Peyer's patch (tissue), 4 donors: ENCODE measurements at regions not wholly inside any gene's neighbourhood (a gene's known extent, or its start where the extent isn't known, plus 50 kb on each side); places are given as distances from the start of the nearest gene placed in this dataset.
"Not testable (repeated sequence)": the region's sequence is repeated elsewhere in the genome, so short reads cannot be mapped to it uniquely, and the experiment has no call there.

Experiments
- DNase-seq, 3 donors: peaks; one replicate each; pipeline ENCODE4 v3.0.0-alpha.2; 2017 to 2019
- H3K27ac ChIP-seq, 4 donors: fragments of 200-600 bp; sonication (generic); one replicate each; pipeline ENCODE4 v1.5.1; 2016 to 2019
- H3K27me3 ChIP-seq, 2 donors: fragments of 200-600 bp; sonication (generic); one replicate each; pipeline ENCODE4 v1.5.1; 2019
- H3K36me3 ChIP-seq, 3 donors: fragments of 200-600 bp; sonication (generic); one replicate each; pipeline ENCODE4 v1.5.1; 2016 to 2019
- H3K4me1 ChIP-seq, 4 donors: fragments of 200-600 bp; sonication (generic); one replicate each; pipeline ENCODE4 v1.5.1; 2016 to 2019
- H3K4me3 ChIP-seq, 4 donors: fragments of 200-600 bp; sonication (generic); 1 replicate in 3 of 4; 2 replicates in 1 of 4; pipeline ENCODE4 v1.5.1; 2016 to 2019; ENCODE audit warnings: mild to moderate bottlenecking in 1 of 4
- H3K9me3 ChIP-seq, 4 donors: fragments of 200-600 bp; sonication (generic); one replicate each; pipeline ENCODE4 v1.5.1; 2016 to 2019; ENCODE audit warnings: mild to moderate bottlenecking in 1 of 4
- CTCF ChIP-seq, 6 experiments: fragments of 450-650 bp in 4 of 6; fragments of 200-600 bp in 2 of 6; sonication (generic) in 1 of 6; IDR thresholded peaks; one replicate each; pipeline ENCODE4 v1.5.1; 2017 to 2019; ENCODE audit warnings: antibody characterized with exemption in 6 of 6, mild to moderate bottlenecking in 3 of 6, moderate library complexity in 1 of 6
- POLR2A ChIP-seq, 2 donors: fragments of 450-650 bp; IDR thresholded peaks; one replicate each; pipeline ENCODE4 v1.5.1; 2017; ENCODE audit warnings: antibody characterized with exemption in 2 of 2, mild to moderate bottlenecking in 2 of 2, moderate library complexity in 2 of 2

GRCh38 chr5:163916376-163916775 lies 411.0 kb downstream of the MAT2B start:
- peaks cover 0 to 7% (median 0%) of the 10 kb centered on the region in 4 donors for H3K9me3 ChIP-seq
- peak overlapping the region; percentile 73 to 87 (median 82) for H3K27ac ChIP-seq
- TF ChIP-seq CTCF (IDR thresholded peaks at IDR 0.05) (no peak), POLR2A (IDR thresholded peaks at IDR 0.05) (no peak)
- H3K4me1 ChIP-seq = peaks cover 0 to 27% (median 0%) of the 10 kb centered on the region in 4 donors
- no peaks in the 10 kb centered on the region for H3K36me3 ChIP-seq
- no peaks in the 10 kb centered on the region for H3K27me3 ChIP-seq
- H3K4me3 ChIP-seq = no peak overlapping the region
- peak in 2 of 3 donors; percentile 64 to 74 for DNase-seq

GRCh38 chr5:163916861-163917260 lies 411.4 kb downstream of the MAT2B start:
- DNase-seq = no peak
- Histone ChIP-seq H3K4me3 (no peak overlapping the region), H3K4me1 (peaks cover 0 to 27% (median 0%) of the 10 kb centered on the region in 4 donors), H3K27ac (peak overlapping the region; percentile 73 to 87 (median 82)), H3K9me3 (peaks cover 0 to 7% (median 0%) of the 10 kb centered on the region in 4 donors), H3K36me3 (no peaks in the 10 kb centered on the region), H3K27me3 (no peaks in the 10 kb centered on the region)
- TF ChIP-seq CTCF (IDR thresholded peaks at IDR 0.05) (no peak), POLR2A (IDR thresholded peaks at IDR 0.05) (no peak)

GRCh38 chr5:163917747-163918146 lies 412.3 kb downstream of the MAT2B start:
- no peaks in the 10 kb centered on the region for H3K36me3 ChIP-seq
- H3K4me1 ChIP-seq = peaks cover 0 to 27% (median 0%) of the 10 kb centered on the region in 4 donors
- no peak overlapping the region for H3K4me3 ChIP-seq
- no peak for TF ChIP-seq POLR2A (IDR thresholded peaks at IDR 0.05)
- no peak for TF ChIP-seq CTCF (IDR thresholded peaks at IDR 0.05)
- H3K27me3 ChIP-seq = no peaks in the 10 kb centered on the region
- H3K27ac ChIP-seq = no peak overlapping the region
- H3K9me3 ChIP-seq = peaks cover 0 to 7% (median 0%) of the 10 kb centered on the region in 4 donors
- no peak for DNase-seq

- not testable (repeated sequence) for DNase-seq, H3K4me1 ChIP-seq, H3K4me3 ChIP-seq, H3K36me3 ChIP-seq, H3K9me3 ChIP-seq, H3K27ac ChIP-seq, H3K27me3 ChIP-seq
These were observed 429.6 kb downstream of the MAT2B start for GRCh38 chr5:163934990-163935389.

GRCh38 chr5:163938595-163938994 lies 433.2 kb downstream of the MAT2B start:
- no peak for DNase-seq
- TF ChIP-seq POLR2A (IDR thresholded peaks at IDR 0.05) (no peak), CTCF (IDR thresholded peaks at IDR 0.05) (no peak)
- H3K27me3 ChIP-seq = no peaks in the 10 kb centered on the region

GRCh38 chr5:163941079-163941478 lies 435.7 kb downstream of the MAT2B start:
- Histone ChIP-seq H3K36me3 (no peaks in the 10 kb centered on the region), H3K9me3 (no peaks in the 10 kb centered on the region), H3K27me3 (no peaks in the 10 kb centered on the region), H3K27ac (no peak overlapping the region), H3K4me1 (no peaks in the 10 kb centered on the region), H3K4me3 (no peak overlapping the region)
- TF ChIP-seq POLR2A (IDR thresholded peaks at IDR 0.05) (no peak), CTCF (IDR thresholded peaks at IDR 0.05) (no peak)
- DNase-seq = no peak

More at GRCh38 chr5:163938595-163938994, 433.2 kb downstream of the MAT2B start:
- Histone ChIP-seq H3K9me3 (no peaks in the 10 kb centered on the region), H3K4me1 (no peaks in the 10 kb centered on the region), H3K27ac (no peak overlapping the region), H3K4me3 (no peak overlapping the region), H3K36me3 (no peaks in the 10 kb centered on the region)
